ENCODE measurements at regions not wholly inside any gene's neighbourhood (a gene's known extent, or its start where the extent isn't known, plus 50 kb on each side); places are given as distances from the start of the nearest gene placed in this dataset.

DNA sequence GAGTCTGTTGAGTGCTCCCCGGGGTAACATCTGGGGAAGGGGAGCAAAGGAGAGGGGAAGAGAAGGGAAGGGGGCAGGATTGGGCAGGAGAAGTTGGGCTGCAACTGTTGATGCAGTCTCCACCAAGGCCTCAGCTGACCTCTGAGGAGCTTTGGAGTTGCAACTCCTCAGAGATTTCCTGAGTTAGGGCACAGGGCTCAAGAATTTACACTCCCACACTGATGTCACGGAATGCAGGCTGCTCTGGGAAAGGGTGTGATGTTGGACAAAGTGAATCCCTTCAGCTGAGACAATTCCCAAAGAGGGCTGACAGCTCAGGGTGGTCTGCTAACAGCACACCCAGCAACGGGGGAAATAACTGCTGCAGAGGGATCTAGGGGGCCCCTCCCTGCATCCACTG is 295.6 kb downstream of the PCNX1 start:
- DNase-seq (ENCODE audit: low spot score): no peak

DNA sequence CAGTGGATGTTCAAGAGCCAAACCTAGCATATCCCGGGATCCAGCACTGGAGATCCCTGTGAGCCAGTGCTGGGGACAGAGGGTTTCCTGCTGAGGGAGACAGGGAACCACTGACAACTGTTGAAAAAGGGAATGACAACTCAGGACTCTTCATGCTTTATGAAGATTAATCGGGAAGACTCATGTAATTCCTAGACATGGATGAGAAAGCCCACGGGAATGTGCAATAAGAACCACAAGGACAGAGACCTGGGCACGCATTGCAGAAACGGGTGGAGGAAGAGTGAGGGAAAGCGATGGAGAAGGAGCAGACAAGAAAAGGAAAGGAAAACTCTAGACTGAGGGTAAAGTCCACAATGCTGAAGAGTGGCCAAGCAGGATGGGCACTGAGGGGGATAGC is 296.0 kb downstream of the PCNX1 start:
- no peak for DNase-seq (ENCODE audit: low spot score)

DNA sequence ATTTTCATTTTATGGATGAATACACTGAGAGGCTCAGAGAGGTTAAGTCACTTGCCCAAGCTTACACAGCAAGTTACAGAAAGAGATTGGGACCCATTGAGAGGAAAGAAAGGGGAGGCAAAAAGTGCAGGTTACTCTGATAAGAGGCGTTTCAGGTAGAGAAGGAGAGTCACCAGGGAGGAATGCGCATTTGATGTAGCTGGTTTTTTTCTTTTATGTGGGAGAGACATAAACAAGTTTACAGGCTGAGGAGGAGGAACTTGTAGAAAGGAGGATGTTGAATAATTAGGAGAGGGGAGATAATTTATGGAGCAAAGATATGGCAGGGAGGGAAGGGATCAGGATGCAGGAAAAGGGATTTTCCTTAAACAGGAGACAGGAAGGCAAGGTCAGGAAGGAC is 297.0 kb downstream of the PCNX1 start:
- no peak for DNase-seq (ENCODE audit: low spot score)

DNA sequence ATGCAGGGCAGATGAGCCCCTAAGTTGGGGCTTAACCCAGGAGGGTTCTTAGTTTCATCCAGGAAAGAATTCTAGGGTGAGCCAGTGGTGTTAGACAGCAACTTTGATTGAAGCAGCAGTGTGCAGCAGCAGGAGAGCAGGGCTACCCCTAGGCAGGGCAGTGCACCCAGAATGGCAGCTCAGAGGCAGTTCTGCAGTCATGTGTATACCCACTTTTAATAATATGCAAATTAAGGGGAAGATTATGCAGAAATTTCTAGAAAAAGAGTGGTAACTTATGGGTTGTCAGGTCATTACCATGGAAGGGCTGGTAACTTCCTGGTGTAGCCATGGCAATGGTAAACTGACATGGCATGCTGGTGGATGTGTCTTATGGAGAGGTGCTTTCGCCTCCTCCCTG is 297.5 kb downstream of the PCNX1 start:
- DNase-seq (ENCODE audit: low spot score): no peak

DNA sequence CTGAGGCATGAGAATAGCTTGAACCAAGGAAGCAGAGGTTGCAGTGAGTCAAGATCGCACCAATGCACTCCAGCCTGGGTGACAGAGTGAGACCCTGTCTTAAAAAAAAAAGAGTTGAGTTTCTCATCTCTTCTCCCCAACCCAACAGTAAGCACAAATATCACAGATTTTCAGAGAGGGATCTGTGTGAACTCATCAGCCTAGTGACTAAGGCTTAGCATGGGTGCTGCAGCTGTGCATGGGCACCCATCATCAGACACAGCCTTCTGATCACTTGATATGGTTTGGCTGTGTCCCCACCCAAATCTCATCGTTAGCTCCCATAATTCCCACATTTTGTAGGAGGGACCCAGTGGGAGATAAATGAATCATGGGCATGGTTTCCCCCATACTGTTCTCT is 298.9 kb downstream of the PCNX1 start:
- DNase-seq (ENCODE audit: low spot score): no peak

DNA sequence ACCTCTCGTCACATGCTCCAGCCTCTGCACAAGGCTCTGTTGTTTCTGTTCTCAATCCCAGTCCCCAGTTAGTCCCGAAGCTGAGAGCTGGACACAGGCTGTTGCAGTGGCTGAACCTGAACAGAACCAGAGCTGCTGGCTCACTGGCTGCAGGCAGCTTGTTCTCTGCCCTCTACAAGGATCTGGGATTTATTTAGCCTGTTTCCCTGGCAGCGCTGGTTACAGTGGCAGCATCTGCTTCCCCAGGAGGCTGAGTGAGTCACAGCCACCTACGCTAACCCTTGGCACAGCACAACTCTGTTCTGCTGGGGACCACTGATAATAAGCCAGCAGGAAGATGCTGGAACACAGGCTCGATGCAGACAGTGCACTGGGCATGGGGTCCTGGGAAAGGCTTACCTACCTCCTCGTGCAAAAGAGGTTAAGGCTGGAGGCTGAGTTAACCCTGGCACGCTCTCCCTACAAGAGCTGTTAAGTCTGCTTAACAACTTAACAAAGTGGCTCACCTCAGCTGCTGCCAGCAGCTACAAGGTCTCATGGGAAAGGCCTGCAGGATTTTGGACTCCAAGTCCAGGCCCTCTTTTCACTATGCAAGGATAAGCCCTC is 299.6 kb downstream of the PCNX1 start:
- DNase-seq (ENCODE audit: low spot score): peak; percentile 78

DNA sequence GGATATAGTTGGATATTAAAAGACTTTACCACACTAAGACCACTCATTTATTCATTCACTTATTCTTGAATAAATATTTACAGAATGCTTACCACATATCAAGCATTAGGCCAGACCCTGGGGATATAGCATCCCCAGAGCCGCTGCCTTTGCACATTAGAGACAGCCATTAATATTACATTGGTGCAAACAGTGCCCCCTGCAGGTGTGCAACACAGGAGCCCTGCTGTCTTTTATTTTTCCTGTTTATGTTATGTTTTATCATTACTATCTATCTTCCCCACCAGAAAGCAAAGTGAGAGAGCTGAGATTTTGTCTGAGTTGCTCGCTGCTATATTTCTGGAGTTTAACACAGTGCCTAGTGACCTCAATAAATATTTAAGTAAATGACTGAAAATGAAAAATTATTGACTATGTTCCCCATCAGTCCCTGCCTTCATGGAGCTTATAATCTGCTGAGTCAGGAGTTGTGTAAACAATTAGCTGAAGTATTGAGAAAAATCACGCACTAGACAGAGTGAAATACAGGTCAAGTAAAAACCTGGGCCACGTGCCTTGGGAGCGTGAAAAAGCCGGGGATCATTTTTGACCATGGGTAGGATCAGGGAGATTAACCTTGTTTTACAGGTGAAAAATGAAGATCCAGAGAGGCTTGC is 301.6 kb downstream of the PCNX1 start:
- DNase-seq (ENCODE audit: low spot score): no peak

DNA sequence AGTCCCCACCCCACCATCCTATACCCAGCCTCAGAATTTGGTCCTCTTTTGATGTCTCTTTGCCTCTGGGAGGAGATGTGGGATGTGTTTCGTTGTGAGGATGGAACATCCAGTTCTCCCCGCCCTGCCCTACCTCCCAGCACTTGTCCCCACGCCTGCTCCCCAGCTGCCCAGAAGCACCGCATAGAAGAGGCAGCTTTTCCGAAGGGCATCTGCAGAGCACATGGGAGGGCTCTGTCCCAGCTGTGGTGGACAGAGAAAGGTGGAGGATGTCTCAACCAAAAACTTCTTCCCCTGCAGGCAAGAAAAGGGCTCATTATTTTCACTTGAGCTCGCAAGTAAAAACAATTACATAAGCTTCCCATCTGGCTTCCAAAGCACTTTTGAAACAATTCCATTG is 302.6 kb downstream of the PCNX1 start:
- DNase-seq (ENCODE audit: low spot score): no peak

DNA sequence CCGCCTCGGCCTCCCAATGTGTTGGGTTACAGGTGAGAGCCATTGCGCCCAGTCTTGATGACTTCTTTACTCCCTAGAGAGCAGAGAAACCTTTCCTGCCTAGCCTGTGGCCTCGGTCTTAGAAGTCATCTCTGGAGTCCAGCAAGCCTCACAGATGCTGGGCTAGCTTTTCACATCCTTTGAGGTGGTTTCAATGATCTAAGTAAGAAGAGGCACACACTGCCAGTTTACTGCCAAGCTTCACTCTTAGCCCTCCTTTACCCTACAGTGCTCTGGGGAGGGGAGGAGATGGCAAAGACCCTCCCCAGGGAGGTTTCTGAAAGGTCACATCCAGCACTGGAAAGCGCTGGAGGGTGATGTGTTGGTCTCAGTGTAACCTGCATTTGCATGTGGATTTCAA is 304.8 kb downstream of the PCNX1 start:
- no peak for DNase-seq (ENCODE audit: low spot score)

DNA sequence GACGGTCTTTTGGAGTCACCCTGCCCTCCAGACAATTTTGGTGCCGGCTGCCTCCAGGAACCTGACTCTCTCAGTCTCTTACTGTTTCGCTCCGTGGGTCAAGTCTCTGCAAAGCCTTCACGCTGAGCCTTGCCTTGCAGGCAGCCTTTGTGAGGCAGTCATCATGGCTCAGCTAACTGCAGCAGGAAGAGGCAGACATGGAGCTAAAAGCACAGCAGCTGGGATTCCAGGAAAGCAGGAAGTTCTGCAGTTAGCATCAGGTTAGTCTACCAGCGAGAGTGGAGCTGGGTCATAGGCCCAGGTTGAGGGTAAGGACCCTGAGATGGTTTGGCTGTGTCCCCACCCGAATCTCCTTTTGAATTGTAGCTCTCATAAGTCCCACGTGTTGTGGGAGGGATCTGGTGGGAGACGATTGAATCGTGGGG is 305.4 kb downstream of the PCNX1 start:
- DNase-seq (ENCODE audit: low spot score): no peak

DNA sequence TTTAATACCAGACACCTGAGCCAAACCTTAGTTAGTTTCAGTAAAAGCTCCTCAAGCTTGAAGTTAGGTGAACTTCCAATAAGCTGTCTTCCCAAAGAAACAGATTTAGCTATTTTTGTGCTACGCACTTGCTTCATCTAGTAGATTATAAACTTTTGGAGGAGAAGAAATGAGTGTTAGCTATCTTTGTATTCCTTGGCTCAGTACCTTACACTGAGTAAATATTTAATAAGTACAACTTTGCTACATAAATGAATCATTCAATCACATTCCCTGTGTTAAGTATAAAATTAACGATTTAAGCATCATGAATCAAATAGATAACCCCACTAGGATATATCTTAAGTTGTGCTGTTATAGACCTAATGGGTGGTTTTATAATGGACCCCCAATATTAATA is 307.0 kb downstream of the PCNX1 start:
- no peak for DNase-seq (ENCODE audit: low spot score)

DNA sequence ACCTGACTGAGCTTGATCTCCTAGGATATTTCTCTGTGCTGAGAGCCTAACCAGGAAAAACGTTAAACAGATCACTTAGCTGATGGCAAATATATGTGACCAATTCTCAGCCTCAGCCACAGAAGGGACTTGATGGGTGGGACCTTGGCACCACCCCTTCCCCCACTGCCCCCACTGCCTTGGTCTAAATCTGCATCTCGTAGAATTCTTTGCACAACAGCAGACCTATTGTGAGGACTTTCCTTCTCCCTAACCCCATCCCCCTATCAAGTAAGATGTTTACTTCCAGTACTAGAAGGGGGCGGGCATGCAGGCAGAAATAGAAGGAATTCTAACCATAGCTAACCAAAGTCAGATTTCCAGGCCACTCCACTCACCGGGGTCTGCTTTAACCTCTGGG is 313.2 kb downstream of the PCNX1 start:
- no peak for DNase-seq (ENCODE audit: low spot score)

DNA sequence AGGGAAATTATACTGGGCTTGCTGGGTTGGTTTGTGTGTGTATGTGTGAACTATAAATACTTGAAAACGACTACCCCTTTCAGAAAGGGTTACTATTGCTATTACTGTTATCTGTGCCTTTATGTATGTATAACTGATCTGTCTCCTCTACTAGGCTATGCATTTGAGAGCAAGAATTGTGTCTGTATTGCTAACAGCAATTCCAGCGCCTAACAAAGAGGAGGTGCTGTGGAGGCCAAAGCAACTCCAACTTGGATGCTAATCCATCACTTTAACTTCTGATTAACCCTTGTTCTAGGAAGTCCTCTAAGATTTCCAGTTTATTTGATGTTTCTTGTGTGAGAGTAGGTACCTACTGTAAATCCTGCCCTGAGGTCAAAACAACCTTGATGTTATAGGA is 313.9 kb downstream of the PCNX1 start:
- DNase-seq (ENCODE audit: low spot score): no peak

DNA sequence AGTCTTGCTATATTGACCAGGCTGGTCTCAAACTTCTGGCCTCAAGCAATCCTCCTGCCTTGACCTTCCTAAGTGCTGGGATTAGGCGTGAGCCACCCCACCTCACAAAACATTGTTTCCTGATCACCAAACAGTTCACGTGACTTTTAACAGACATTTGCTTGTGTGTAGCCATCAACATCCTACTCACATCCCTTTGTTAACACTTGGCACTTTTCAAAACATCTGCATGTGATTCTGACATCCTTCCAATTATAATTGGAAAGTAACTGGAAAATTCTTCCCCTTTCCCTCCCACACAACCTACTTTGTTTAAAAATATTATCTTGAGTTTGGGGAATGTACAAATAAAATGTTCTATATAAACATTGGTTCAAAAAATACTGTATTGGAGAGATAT is 317.9 kb downstream of the PCNX1 start:
- DNase-seq (ENCODE audit: low spot score): no peak

DNA sequence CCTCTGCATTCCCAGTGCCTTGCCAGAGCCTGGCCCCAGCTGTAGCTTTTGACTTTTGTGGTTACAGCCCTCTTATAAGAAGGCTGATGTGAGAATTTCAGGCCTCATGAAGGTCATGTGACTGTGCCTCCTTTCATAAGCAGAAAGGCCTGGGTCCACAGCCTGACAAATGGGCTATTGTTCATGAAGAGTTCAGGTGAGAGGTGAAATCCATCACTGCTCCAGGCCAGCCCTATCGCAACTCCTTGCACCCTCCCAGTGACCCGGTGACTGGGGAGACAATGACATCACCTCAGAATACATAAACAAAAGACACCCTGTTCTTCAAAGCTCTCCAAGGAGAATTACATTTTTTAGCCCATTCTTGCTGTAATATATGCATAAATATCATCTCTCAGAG is 321.5 kb downstream of the PCNX1 start:
- DNase-seq (ENCODE audit: low spot score): no peak

DNA sequence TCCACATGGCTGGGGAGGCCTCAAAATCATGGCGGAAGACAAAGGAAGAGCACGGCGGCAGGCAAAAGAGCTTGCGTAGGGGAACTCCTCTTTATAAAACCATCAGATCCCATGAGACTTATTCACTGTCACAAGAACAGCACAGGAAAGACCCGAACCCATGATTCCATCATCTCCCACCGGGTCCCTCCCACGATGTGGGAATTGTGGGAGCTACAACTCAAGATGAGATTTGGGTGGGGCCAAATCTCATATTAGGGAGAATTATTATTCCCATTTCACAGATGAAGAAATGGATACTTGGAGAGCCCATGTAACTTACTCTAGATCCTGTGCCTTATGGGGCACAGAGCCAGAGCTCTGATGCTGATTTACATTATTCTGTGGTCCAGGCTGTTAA is 322.6 kb downstream of the PCNX1 start:
- no peak for DNase-seq (ENCODE audit: low spot score)

DNA sequence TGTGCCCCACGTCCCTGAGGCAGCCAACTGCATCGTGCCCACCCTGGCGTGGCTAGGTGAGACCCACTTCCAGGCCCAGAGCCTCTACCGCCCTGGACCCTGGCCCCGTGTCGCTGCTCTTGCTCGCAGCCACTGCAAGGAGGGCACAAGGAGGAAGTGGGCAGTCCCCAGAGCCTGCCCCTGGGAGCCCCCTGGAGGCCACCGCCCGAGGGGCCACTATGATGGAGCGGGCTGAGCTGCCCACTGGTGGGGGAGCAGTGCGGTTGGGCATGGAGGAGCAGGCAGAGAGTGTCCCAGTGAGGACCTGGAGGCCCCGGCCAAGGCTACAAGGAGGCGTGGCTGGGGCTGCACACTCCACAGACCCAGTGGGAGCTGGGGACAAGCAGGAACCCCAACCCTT is 323.6 kb downstream of the PCNX1 start:
- no peak for DNase-seq (ENCODE audit: low spot score)

DNA sequence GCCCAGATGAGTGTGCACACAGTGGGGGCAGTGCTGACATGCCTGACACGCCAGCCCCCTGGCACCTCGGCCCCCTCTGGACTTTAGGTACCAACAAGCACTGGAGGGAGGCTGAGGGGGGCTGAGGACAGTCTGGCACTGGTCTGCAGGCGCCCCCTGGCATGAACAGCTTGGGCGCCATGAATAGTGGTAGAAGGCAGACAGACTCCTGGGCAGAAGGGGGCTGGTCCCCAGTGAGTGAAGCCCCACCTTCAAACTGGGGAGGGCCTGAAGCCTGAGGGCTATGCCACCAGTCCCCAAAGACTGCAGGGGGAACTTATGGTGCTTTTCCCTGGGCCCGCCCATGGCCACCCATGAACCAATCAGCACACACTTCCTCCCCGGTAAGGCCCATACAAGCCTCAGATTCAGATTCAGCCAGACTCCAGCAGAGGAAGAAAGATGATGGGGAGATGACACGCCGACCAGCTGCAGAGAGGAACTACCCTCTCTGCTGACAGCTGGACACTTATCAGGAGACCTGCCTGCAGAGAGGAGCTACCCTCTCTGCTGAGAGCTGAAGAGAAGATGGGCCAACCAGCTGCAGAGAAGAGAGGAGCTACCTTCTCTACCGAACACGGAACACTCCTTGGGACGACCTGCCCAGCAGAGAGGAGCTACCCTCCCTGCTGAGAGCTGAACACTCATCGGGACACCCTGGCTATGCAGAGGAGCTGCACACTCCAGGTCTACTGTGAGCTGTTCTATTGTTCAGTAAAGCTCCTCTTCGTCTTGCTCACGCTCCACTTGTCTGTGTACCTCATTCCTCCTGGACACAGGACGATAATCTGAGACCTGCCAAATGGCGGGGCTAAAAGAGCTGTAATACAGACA is 324.5 kb downstream of the PCNX1 start:
- no peak for DNase-seq (ENCODE audit: low spot score)

DNA sequence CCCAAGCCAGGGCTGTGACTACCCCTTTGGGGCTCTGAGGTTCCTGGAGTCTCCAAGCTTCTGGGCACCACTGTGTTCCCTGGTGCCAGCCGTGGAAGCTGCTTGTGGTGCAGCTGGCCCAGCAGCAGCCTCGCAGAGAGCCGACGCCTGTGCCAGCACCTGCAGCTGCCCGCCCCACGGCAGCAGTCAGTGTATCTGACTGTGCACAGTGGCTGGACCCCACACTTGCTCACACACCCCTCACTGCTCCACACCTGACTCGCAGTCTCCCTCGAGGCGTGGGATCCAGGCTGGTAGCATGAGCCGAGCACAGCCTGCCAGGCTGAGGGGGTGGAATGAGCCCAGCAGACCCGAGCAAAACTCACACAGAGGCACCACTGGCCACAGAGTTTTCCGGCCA is 325.2 kb downstream of the PCNX1 start:
- DNase-seq (ENCODE audit: low spot score): no peak

DNA sequence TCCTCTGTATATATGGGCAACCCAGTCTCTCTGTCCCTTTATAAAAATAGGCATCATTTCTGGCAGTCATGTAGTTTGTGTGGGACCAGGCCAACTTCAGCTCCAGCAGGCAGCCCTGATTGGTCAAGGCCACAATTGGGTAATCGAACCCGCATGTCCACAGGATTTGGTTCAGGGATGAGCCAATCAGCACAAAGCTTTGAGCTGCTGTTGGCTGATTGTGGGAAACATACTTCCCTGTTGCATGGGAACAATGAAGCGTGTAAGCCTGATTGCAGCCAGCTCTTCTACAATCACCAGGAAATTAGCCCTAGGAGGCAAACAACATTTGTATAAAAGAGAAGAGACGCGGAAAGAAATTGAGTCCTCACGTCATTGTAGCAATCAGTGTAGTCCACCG is 328.6 kb downstream of the PCNX1 start:
- DNase-seq (ENCODE audit: low spot score): no peak

DNA sequence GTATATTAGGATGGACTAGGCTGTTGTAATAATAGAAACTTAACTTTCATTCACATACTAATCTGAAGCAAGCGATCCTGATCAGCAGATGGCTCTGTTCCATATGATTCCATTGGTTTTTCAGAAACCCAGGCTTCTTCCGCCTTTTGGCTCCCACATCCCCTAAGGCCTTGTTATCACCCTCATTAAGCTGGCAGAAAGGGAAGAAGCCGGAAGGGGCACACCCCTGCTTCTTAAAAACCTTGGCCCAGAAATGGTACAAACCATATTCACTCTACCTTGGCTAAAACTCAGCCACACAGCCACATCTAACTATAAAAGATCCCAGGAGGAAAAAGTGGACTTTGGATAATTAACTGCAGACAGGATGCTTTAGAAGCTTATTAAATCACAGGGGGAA is 329.2 kb downstream of the PCNX1 start:
- DNase-seq (ENCODE audit: low spot score): no peak

DNA sequence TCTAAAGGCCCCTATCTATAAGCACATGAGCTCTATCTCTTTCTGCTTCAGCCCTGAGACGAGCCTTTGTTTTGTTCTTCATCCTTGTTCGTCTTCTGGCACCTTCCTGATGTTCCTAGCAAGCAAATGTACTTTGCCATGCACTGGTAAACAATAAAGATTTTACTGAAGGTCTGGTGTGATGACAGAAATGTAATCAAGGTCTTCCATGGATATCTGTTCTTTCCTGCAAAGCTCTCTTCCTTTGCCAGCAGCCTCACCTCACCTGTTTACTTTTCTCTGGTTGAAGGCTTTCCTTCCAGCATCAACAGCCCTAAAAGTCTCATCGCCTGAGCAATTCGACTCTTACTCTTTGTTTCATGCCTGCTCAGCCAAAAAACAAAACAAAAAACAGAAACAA is 330.3 kb downstream of the PCNX1 start:
- DNase-seq (ENCODE audit: low spot score): no peak

DNA sequence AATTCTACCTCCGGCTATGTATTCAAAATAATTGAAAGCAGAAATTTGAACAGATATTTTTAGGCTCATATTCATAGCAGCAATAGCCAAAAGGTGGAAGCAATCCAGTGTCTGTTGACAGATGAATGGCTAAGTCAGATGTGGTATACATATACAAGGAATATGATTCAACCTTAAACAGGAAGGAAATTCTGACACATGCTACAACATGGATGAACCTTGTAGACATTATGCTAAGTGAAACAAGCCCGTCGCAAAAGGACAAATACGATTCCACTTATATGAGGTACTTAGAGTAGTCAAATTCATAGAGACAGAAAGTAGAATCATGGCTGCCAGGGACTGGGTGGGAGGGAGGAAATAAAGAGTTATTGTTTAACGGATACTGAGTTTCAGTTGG is 331.6 kb downstream of the PCNX1 start:
- no peak for DNase-seq (ENCODE audit: low spot score)

Measured in AG08396 (cell line).